Ishikawa (cell line): ENCODE measurements at regions not wholly inside any gene's neighbourhood (a gene's known extent, or its start where the extent isn't known, plus 50 kb on each side); places are given as distances from the start of the nearest gene placed in this dataset.

Experiments
- CEBPB ChIP-seq: IDR thresholded peaks from 2 replicates; pipeline ENCODE4 v1.6.1; 2012
- CREB1 ChIP-seq: IDR thresholded peaks from 2 replicates; pipeline ENCODE4 v1.6.1; 2012; ENCODE audit warnings: low read depth
- EGR1 ChIP-seq: IDR thresholded peaks from 2 replicates; pipeline ENCODE4 v1.6.1; 2012
- EP300 ChIP-seq: IDR thresholded peaks from 2 replicates; pipeline ENCODE4 v1.6.1; 2012; ENCODE audit warnings: borderline replicate concordance
- FOXM1 ChIP-seq: IDR thresholded peaks from 2 replicates; pipeline ENCODE4 v1.6.1; 2012; ENCODE audit warnings: low read depth, borderline replicate concordance
- NFIC ChIP-seq: IDR thresholded peaks from 2 replicates; pipeline ENCODE4 v1.6.1; 2012
- RAD21 ChIP-seq: IDR thresholded peaks from 2 replicates; pipeline ENCODE4 v1.6.1; 2012; ENCODE audit warnings: low read depth
- TAF1 ChIP-seq: IDR thresholded peaks from 2 replicates; pipeline ENCODE4 v1.6.1; 2012; ENCODE audit warnings: low read depth, mild to moderate bottlenecking
- YY1 ChIP-seq: IDR thresholded peaks from 2 replicates; pipeline ENCODE4 v1.6.1; 2012; ENCODE audit warnings: low read depth
- ZBTB7A ChIP-seq: IDR thresholded peaks from 2 replicates; pipeline ENCODE4 v1.6.1; 2012; ENCODE audit warnings: low read depth
- TF ChIP-seq, protein P1 (sequence below): IDR thresholded peaks from 2 replicates; pipeline ENCODE4 v1.6.1; 2012; ENCODE audit warnings: low read depth, mild to moderate bottlenecking
- TF ChIP-seq, protein P2 (sequence below): IDR thresholded peaks from 2 replicates; pipeline ENCODE4 v1.6.1; 2012
- TF ChIP-seq, protein P3 (sequence below): IDR thresholded peaks from 2 replicates; pipeline ENCODE4 v1.6.1; 2012

DNA sequence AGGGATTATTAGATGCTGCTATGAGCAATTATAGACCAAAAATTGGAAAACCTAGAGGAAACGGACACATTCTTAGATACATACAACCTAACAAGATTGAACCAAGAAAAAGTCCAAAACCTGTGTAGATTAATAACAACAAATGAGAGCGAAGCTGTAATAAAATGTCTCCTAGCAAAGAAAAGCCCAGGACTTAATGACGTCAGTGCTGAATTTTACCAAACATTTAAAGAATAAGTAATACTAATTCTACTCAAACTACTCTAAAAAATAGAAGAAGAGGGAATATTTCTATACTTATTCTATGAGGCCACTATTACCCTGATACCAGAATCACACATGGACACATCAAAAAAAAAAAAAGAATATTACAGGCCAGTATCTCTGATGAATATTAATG is 309.5 kb upstream of the ANO5 start:
- TF ChIP-seq, protein P1, sequence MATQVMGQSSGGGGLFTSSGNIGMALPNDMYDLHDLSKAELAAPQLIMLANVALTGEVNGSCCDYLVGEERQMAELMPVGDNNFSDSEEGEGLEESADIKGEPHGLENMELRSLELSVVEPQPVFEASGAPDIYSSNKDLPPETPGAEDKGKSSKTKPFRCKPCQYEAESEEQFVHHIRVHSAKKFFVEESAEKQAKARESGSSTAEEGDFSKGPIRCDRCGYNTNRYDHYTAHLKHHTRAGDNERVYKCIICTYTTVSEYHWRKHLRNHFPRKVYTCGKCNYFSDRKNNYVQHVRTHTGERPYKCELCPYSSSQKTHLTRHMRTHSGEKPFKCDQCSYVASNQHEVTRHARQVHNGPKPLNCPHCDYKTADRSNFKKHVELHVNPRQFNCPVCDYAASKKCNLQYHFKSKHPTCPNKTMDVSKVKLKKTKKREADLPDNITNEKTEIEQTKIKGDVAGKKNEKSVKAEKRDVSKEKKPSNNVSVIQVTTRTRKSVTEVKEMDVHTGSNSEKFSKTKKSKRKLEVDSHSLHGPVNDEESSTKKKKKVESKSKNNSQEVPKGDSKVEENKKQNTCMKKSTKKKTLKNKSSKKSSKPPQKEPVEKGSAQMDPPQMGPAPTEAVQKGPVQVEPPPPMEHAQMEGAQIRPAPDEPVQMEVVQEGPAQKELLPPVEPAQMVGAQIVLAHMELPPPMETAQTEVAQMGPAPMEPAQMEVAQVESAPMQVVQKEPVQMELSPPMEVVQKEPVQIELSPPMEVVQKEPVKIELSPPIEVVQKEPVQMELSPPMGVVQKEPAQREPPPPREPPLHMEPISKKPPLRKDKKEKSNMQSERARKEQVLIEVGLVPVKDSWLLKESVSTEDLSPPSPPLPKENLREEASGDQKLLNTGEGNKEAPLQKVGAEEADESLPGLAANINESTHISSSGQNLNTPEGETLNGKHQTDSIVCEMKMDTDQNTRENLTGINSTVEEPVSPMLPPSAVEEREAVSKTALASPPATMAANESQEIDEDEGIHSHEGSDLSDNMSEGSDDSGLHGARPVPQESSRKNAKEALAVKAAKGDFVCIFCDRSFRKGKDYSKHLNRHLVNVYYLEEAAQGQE, result no peak
- TF ChIP-seq YY1 (no peak), CEBPB (no peak), TAF1 (no peak), CREB1 (no peak), NFIC (no peak), ZBTB7A (no peak), FOXM1 (no peak), RAD21 (no peak), EP300 (no peak), EGR1 (no peak)
- TF ChIP-seq, protein P2, sequence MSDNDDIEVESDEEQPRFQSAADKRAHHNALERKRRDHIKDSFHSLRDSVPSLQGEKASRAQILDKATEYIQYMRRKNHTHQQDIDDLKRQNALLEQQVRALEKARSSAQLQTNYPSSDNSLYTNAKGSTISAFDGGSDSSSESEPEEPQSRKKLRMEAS, result no peak
- TF ChIP-seq, protein P3, sequence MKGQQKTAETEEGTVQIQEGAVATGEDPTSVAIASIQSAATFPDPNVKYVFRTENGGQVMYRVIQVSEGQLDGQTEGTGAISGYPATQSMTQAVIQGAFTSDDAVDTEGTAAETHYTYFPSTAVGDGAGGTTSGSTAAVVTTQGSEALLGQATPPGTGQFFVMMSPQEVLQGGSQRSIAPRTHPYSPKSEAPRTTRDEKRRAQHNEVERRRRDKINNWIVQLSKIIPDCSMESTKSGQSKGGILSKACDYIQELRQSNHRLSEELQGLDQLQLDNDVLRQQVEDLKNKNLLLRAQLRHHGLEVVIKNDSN, result no peak
